ENCODE measurements at regions not wholly inside any gene's neighbourhood (a gene's known extent, or its start where the extent isn't known, plus 50 kb on each side); places are given as distances from the start of the nearest gene placed in this dataset.

DNA sequence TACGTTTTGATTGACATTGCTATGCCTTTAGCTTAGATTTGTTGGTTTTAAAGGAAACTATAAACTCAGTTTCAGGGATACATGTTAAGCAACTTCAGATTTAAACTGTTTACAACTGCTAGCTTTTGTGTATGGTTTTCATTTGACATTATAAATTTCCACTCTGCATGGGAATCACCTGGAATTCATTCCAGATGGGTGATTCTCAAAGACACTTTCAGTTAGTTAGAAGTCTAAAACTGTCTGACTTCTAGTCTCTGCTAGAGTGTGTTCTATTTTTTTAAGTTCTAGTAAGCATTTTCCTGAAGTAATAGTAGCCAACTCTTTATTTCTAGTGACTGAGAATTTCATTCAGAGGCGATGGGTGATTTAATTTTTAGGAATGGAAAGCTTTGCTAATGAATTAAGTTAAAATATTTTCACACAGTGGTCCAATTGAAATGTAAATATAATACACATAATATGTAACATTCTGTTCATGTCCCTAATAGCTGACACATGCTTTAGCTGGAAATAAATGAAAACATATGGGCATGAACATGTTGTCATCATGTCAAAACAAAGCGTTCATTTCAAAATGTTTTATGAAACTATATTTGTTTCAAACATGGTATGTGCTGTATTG lies 58.3 kb upstream of the CSNK1A1L start (continued):
- no peak for TF ChIP-seq ZNF616 (CRISPR knock-in tag; IDR thresholded peaks at IDR 0.05; ENCODE audit: low read depth)
- no peak for TF ChIP-seq SRSF4 (IDR thresholded peaks at IDR 0.05; ENCODE audit: low read depth, low read length, poor library complexity, severe bottlenecking)
- TF ChIP-seq ELF3 (CRISPR knock-in tag; IDR thresholded peaks at IDR 0.05): no peak
- no peak for TF ChIP-seq ZNF331 (CRISPR knock-in tag; IDR thresholded peaks at IDR 0.05)
- TF ChIP-seq ASH2L (IDR thresholded peaks at IDR 0.05; ENCODE audit: insufficient read length, low read depth, low read length): no peak

DNA sequence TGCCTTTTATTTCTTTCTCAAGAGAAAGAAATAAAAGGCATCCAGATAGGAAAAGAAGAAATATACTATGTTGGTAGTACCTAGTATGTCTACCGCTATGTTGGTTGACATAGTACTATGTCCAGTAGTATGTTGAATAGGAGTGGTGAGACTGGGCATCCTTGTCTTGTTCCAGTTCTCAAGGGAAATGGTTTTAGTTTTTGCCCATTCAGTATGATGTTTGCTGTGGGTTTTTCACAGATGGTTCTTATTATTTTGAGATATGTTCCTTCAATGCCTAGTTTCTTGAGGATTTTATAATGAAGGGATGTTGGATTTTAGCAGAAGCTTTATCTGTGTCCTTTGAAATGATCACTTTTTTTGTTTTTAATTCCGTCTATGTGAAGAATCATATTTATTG lies 53.0 kb upstream of the CSNK1A1L start:
- in situ Hi-C loops (cut with HindIII; ENCODE audit: extremely low pct_ligation_motif_present, low pct_unique_long_range_greater_than_20kb): no loop called here
- Histone ChIP-seq H3K9me3 (ENCODE audit: low read length) (no peaks in the 10 kb centered on the region), H3K27ac (ENCODE audit: extremely low read length, insufficient read depth, low read length) (no peak overlapping the region), H3K9ac (ENCODE audit: insufficient read depth, low read depth, low read length) (no peak overlapping the region), H4K20me1 (ENCODE audit: insufficient read depth, low read length) (no peaks in the 10 kb centered on the region), H3K4me2 (ENCODE audit: low read depth, low read length) (no peak overlapping the region), H3K79me2 (ENCODE audit: insufficient read depth, low read length) (no peaks in the 10 kb centered on the region), H2AFZ (ENCODE audit: low read length) (no peak overlapping the region), H3K36me3 (replicated peaks in 1 of 2; ENCODE audit: control insufficient read depth in 1 of 2, insufficient read depth in 2 of 2, low read length in 2 of 2) (no peaks in the 10 kb centered on the region), H3K27me3 (ENCODE audit: control insufficient read depth in 1 of 2, insufficient read depth in 2 of 2, low read length in 2 of 2) (no peaks in the 10 kb centered on the region), H3K4me1 (ENCODE audit: insufficient read depth, low read length) (no peaks in the 10 kb centered on the region), H3K4me3 (replicated peaks in 1 of 3; ENCODE audit: insufficient read depth in 1 of 3, low read depth in 2 of 3, low read length in 3 of 3) (no peak overlapping the region)
- FAIRE-seq (no peak), ATAC-seq (no peak), DNase-seq (ENCODE audit: low spot score) (no peak)
- ChIA-PET POLR2A (no interaction called here), CTCF (ENCODE audit: low intra/inter-chr PET ratio, low total read pairs) (no interaction called here)
- no TSS peak for BruUV-seq (replicated peaks)
- intact Hi-C loops (cut with micrococcal nuclease; ENCODE audit: unreplicated experiment): no loop called here
- 40% methylated on average over 2 of the region's 2 CpGs for WGBS (ENCODE audit: low lambda C conversion rate)
- TF ChIP-seq, protein P1, sequence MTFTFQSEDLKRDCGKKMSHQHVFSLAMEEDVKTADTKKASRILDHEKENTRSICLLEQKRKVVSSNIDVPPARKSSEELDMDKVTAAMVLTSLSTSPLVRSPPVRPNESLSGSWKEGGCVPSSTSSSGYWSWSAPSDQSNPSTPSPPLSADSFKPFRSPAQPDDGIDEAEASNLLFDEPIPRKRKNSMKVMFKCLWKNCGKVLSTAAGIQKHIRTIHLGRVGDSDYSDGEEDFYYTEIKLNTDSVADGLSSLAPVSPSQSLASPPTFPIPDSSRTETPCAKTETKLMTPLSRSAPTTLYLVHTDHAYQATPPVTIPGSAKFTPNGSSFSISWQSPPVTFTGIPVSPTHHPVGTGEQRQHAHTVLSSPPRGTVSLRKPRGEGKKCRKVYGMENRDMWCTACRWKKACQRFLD (CRISPR knock-in tag; IDR thresholded peaks at IDR 0.05; ENCODE audit: borderline replicate concordance): no peak
- TF ChIP-seq, protein P2, sequence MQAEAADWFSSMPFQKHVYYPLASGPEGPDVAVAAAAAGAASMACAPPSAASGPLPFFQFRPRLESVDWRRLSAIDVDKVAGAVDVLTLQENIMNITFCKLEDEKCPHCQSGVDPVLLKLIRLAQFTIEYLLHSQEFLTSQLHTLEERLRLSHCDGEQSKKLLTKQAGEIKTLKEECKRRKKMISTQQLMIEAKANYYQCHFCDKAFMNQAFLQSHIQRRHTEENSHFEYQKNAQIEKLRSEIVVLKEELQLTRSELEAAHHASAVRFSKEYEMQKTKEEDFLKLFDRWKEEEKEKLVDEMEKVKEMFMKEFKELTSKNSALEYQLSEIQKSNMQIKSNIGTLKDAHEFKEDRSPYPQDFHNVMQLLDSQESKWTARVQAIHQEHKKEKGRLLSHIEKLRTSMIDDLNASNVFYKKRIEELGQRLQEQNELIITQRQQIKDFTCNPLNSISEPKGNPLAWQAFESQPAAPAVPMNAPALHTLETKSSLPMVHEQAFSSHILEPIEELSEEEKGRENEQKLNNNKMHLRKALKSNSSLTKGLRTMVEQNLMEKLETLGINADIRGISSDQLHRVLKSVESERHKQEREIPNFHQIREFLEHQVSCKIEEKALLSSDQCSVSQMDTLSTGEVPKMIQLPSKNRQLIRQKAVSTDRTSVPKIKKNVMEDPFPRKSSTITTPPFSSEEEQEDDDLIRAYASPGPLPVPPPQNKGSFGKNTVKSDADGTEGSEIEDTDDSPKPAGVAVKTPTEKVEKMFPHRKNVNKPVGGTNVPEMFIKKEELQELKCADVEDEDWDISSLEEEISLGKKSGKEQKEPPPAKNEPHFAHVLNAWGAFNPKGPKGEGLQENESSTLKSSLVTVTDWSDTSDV (CRISPR knock-in tag; IDR thresholded peaks at IDR 0.05): no peak
- no peak for TF ChIP-seq SRSF4 (IDR thresholded peaks at IDR 0.05; ENCODE audit: low read depth, low read length, poor library complexity, severe bottlenecking)
- no peak for TF ChIP-seq HDAC2 (CRISPR knock-in tag; IDR thresholded peaks at IDR 0.05)
- TF ChIP-seq, protein P3, sequence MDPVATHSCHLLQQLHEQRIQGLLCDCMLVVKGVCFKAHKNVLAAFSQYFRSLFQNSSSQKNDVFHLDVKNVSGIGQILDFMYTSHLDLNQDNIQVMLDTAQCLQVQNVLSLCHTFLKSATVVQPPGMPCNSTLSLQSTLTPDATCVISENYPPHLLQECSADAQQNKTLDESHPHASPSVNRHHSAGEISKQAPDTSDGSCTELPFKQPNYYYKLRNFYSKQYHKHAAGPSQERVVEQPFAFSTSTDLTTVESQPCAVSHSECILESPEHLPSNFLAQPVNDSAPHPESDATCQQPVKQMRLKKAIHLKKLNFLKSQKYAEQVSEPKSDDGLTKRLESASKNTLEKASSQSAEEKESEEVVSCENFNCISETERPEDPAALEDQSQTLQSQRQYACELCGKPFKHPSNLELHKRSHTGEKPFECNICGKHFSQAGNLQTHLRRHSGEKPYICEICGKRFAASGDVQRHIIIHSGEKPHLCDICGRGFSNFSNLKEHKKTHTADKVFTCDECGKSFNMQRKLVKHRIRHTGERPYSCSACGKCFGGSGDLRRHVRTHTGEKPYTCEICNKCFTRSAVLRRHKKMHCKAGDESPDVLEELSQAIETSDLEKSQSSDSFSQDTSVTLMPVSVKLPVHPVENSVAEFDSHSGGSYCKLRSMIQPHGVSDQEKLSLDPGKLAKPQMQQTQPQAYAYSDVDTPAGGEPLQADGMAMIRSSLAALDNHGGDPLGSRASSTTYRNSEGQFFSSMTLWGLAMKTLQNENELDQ (CRISPR knock-in tag; IDR thresholded peaks at IDR 0.05; ENCODE audit: borderline replicate concordance): no peak
- TF ChIP-seq NFKBIZ (CRISPR knock-in tag; IDR thresholded peaks at IDR 0.05): no peak
- no peak for TF ChIP-seq REPIN1 (CRISPR knock-in tag; IDR thresholded peaks at IDR 0.05; ENCODE audit: borderline replicate concordance, low read depth)
- no peak for TF ChIP-seq ZNF605 (CRISPR knock-in tag; IDR thresholded peaks at IDR 0.05)

Data from HepG2 (cell line).